PC-3 (cell line): ENCODE measurements at regions not wholly inside any gene's neighbourhood (a gene's known extent, or its start where the extent isn't known, plus 50 kb on each side); places are given as distances from the start of the nearest gene placed in this dataset.

Experiments used
- ATAC-seq: fragments of 200-7000 bp; cut with Tn5 transposase; 2 replicates; pipeline ENCODE4 v1.9.1; 2020; ENCODE audit warnings: mild to moderate bottlenecking, moderate library complexity
- BruUV-seq: library from RNA; stranded (reverse); fragments of 400-500 nt; replicated peaks from 2 replicates; lab custom pipeline; 2021; lab: Mats Ljungman, UMichigan
- CTCF ChIA-PET: fragments of 300-600 bp; sonication (Branson Sonifier 250); formaldehyde crosslinking; loops from one replicate; lab custom pipeline; 2022; ENCODE audit warnings: antibody characterized with exemption; lab: Charles Lee
- POLR2A ChIA-PET: fragments of 300-600 bp; sonication (Branson Sonifier 250); formaldehyde crosslinking; loops from one replicate; lab custom pipeline; 2022; ENCODE audit warnings: antibody characterized with exemption; ENCODE audit not compliant: unreplicated experiment; lab: Charles Lee
- DNase-seq: peaks from one replicate; pipeline ENCODE4 v3.0.0-alpha.2; 2015
- H2AFZ ChIP-seq: fragments of 300-600 bp; sonication (generic); 2 replicates; pipeline ENCODE4 v1.6.0; 2016; ENCODE audit warnings: antibody characterized with exemption, low read length
- H3F3A ChIP-seq: fragments of 300-600 bp; sonication (generic); one replicate; pipeline ENCODE4 v1.6.0; 2017; ENCODE audit warnings: antibody characterized with exemption, low read length, control low read depth, mild to moderate bottlenecking; ENCODE audit not compliant: unreplicated experiment
- H3K27ac ChIP-seq: fragments of 300-600 bp; sonication (generic); 2 replicates; pipeline ENCODE4 v1.5.1; 2016; ENCODE audit warnings: mild to moderate bottlenecking, low read length
- H3K27me3 ChIP-seq: fragments of 300-600 bp; sonication (generic); 2 replicates; pipeline ENCODE4 v1.6.1; 2016; ENCODE audit warnings: low read length, mixed read lengths
- H3K36me3 ChIP-seq: fragments of 300-600 bp; sonication (generic); 2 replicates; pipeline ENCODE4 v1.6.1; 2016; ENCODE audit warnings: low read depth, mixed run types, low read length, mixed read lengths
- H3K4me1 ChIP-seq: fragments of 300-600 bp; sonication (generic); 2 replicates; pipeline ENCODE4 v1.5.1; 2016; ENCODE audit warnings: low read length; ENCODE audit not compliant: insufficient read depth
- H3K4me2 ChIP-seq: fragments of 300-600 bp; sonication (generic); 2 replicates; pipeline ENCODE4 v1.6.0; 2016; ENCODE audit warnings: low read length
- H3K4me3 ChIP-seq: fragments of 300-600 bp; sonication (generic); 2 replicates; pipeline ENCODE4 v1.5.1; 2016; ENCODE audit warnings: mild to moderate bottlenecking, low read length, mixed read lengths
- H3K79me2 ChIP-seq: fragments of 300-600 bp; sonication (generic); 2 replicates; pipeline ENCODE4 v1.6.1; 2017; ENCODE audit warnings: low read length, mixed read lengths
- H3K9ac ChIP-seq: fragments of 300-600 bp; sonication (generic); 2 replicates; pipeline ENCODE4 v1.6.0; 2016; ENCODE audit warnings: mild to moderate bottlenecking, low read length
- H3K9me2 ChIP-seq: fragments of 300-600 bp; sonication (generic); replicated peaks from 2 replicates; pipeline ENCODE4 v1.6.1; 2016; ENCODE audit warnings: mixed run types, low read length, mixed read lengths
- H3K9me3 ChIP-seq: fragments of 300-600 bp; sonication (generic); 2 replicates; pipeline ENCODE4 v1.6.1; 2016; ENCODE audit warnings: low read length, mixed read lengths
- H4K20me1 ChIP-seq: fragments of 300-600 bp; sonication (generic); 2 replicates; pipeline ENCODE4 v1.6.1; 2016; ENCODE audit warnings: low read length, mixed read lengths
- CTCF ChIP-seq: fragments of 300-600 bp; sonication (generic); conservative IDR thresholded peaks from 2 replicates; pipeline ENCODE4 v1.5.1; 2017; ENCODE audit warnings: antibody characterized with exemption, low read depth, mild to moderate bottlenecking, low read length
- EZH2 ChIP-seq: fragments of 300-600 bp; sonication (generic); IDR thresholded peaks from one replicate; pipeline ENCODE4 v1.6.1; 2017; ENCODE audit warnings: antibody characterized with exemption, mild to moderate bottlenecking, low read length; ENCODE audit not compliant: unreplicated experiment
- EZH2phosphoT487 ChIP-seq: fragments of 300-600 bp; sonication (generic); IDR thresholded peaks from 2 replicates; pipeline ENCODE4 v1.6.1; 2018; ENCODE audit warnings: mild to moderate bottlenecking, antibody characterized with exemption, low read length, borderline replicate concordance
- intact Hi-C: fragments of 100-400 bp; cut with micrococcal nuclease; formaldehyde crosslinking; loops from 2 replicates; pipeline ENCODE4 v1.9.0; 2023

DNA sequence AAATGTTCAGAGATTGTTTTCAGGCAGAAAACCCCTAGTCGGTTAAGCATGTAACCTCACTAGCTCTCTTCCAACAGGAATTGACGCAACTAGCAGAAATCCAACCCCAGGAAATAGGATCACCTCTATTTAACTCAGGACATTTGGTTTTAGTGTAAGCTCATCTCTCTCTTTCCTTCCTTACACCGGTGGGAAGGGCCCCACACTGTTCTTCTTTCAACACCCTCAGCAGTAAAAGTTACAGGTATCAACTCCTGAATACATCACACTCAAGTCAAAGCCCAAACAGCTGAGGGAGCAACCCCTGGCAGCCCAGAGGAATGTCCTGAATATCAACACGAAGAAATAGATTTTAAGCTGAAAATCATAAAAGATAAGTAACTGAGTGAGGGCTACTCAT lies 191.2 kb upstream of the KIF2B start:
- H3K4me3 ChIP-seq, result no peak overlapping the region
- peaks cover 12% of the 10 kb centered on the region; the same call in 1 of the 2 replicates for H3K9me3 ChIP-seq
- no peaks in the 10 kb centered on the region for H3K27me3 ChIP-seq
- ATAC-seq, result no peak
- no peaks in the 10 kb centered on the region for H4K20me1 ChIP-seq
- no peaks in the 10 kb centered on the region for H3K36me3 ChIP-seq
- no peak overlapping the region for H3K27ac ChIP-seq
- TF ChIP-seq EZH2phosphoT487, result no peak
- no peak for TF ChIP-seq CTCF
- TF ChIP-seq EZH2, result no peak
- no peak overlapping the region for H3K4me2 ChIP-seq
- no peaks in the 10 kb centered on the region for H3K79me2 ChIP-seq
- no TSS peak for BruUV-seq
- H3K9me2 ChIP-seq, result no peaks in the 10 kb centered on the region
- ChIA-PET POLR2A (no interaction called here), CTCF (no interaction called here)
- no peak for DNase-seq
- no peak overlapping the region for H3K9ac ChIP-seq
- no peak overlapping the region for H2AFZ ChIP-seq
- no peaks in the 10 kb centered on the region for H3F3A ChIP-seq
- no peaks in the 10 kb centered on the region; the same call in 1 of the 2 replicates for H3K4me1 ChIP-seq
- intact Hi-C loops, result no loop called here

DNA sequence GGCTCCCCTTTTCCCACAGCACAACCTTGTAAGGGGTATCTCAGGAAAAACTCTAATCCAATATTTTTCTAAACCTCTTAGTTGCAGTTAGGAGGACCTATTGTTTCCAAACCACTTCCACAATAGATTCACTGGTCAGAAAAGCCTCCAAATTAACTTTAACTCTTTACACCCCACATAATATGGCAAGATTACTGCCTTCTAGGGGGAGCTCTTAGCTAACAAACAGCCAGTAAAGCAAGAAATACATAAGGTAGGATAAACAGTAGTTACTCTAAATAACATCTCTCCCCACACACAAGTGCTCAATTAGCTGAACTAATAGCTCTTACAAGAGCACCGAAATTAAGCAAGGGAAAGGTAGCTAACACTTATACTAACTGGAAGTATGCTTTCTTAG lies 192.1 kb upstream of the KIF2B start:
- TF ChIP-seq CTCF, result no peak
- no peak for TF ChIP-seq EZH2phosphoT487
- no peak for TF ChIP-seq EZH2
- Histone ChIP-seq H3K4me3 (no peak overlapping the region), H3K27me3 (no peaks in the 10 kb centered on the region), H3F3A (no peaks in the 10 kb centered on the region), H4K20me1 (no peaks in the 10 kb centered on the region), H3K9ac (no peak overlapping the region), H2AFZ (no peak overlapping the region), H3K9me2 (no peaks in the 10 kb centered on the region), H3K4me1 (peaks cover 4% of the 10 kb centered on the region; the same call in 1 of the 2 replicates), H3K9me3 (peaks cover 11% of the 10 kb centered on the region; the same call in 1 of the 2 replicates), H3K4me2 (no peak overlapping the region), H3K36me3 (no peaks in the 10 kb centered on the region), H3K27ac (no peak overlapping the region), H3K79me2 (no peaks in the 10 kb centered on the region)
- POLR2A ChIA-PET, result no interaction called here
- CTCF ChIA-PET, result no interaction called here
- DNase-seq, result no peak
- ATAC-seq, result no peak
- intact Hi-C loops, result no loop called here
- no TSS peak for BruUV-seq

DNA sequence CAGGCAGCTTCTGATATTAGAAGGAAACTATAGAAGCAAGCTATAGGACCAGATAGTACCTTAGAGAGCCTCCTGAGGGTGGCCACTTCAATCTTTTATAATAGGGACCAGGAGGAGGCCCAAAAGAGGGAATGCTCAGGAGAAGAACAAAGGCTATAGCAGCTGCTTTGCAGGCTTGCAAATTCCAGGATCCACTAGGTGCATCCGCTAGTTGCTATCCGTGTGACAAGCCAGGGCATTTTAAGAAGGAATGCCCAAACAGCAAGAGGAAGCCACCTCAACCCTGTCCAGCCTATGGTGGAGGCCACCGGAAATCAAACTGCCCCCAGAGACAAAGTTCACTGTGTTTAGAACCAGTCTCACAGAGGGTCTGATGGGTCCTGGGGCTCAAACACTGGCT lies 192.6 kb upstream of the KIF2B start:
- ATAC-seq (no peak), DNase-seq (no peak)
- POLR2A ChIA-PET, result no interaction called here
- no peaks in the 10 kb centered on the region for H3K9me2 ChIP-seq
- no peaks in the 10 kb centered on the region for H3K27me3 ChIP-seq
- peaks cover 4% of the 10 kb centered on the region; the same call in 1 of the 2 replicates for H3K4me1 ChIP-seq
- H3K36me3 ChIP-seq, result no peaks in the 10 kb centered on the region
- H3K4me2 ChIP-seq, result no peak overlapping the region
- H3K9me3 ChIP-seq, result peaks cover 11% of the 10 kb centered on the region; the same call in 1 of the 2 replicates
- no peak overlapping the region for H2AFZ ChIP-seq
- H3K4me3 ChIP-seq, result no peak overlapping the region
- H4K20me1 ChIP-seq, result no peaks in the 10 kb centered on the region
- intact Hi-C loops, result no loop called here
- TF ChIP-seq CTCF, result no peak
- no peak for TF ChIP-seq EZH2phosphoT487
- TF ChIP-seq EZH2, result no peak
- no peak overlapping the region for H3K9ac ChIP-seq
- H3K79me2 ChIP-seq, result no peaks in the 10 kb centered on the region
- CTCF ChIA-PET, result no interaction called here
- no peak overlapping the region for H3K27ac ChIP-seq
- H3F3A ChIP-seq, result no peaks in the 10 kb centered on the region
- BruUV-seq, result no TSS peak
